ENCODE measurements at regions not wholly inside any gene's neighbourhood (a gene's known extent, or its start where the extent isn't known, plus 50 kb on each side); places are given as distances from the start of the nearest gene placed in this dataset.

DNA sequence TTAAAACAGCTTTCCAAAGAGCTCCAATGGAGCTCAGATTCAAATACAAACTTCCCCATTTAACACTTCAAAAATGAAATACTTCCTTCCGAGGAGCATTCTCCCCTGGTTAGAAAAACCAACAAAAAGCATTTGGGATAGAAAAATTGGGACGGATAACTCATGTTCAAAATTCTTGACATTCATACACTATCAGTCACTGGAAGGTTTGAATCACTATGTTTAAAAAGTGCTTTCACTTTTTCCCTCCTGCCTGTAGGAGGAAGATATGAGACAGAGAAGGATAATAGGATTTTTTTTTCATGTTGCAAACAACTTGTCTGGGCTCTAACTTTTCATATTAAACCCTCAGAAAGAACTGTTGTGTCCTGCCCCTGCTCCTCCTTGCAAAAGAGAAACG is 412.0 kb downstream of the ACTL7B start:
- H3K27ac ChIP-seq (ENCODE audit: low read depth, low read length) = no peak overlapping the region
- no peaks in the 10 kb centered on the region for H3K9me3 ChIP-seq (ENCODE audit: control insufficient read depth, insufficient read depth, low read depth, low read length)
- no peaks in the 10 kb centered on the region for H3K27me3 ChIP-seq (ENCODE audit: control insufficient read depth, insufficient read depth, low read length)
- no peaks in the 10 kb centered on the region for H3K36me3 ChIP-seq (ENCODE audit: control insufficient read depth, insufficient read depth, low read length)
- H3K9ac ChIP-seq (ENCODE audit: low read length) = no peak overlapping the region
- H3K4me3 ChIP-seq (ENCODE audit: low read depth, low read length) = no peak overlapping the region
- no peaks in the 10 kb centered on the region for H3K4me1 ChIP-seq (ENCODE audit: control insufficient read depth, insufficient read depth, low read length)

DNA sequence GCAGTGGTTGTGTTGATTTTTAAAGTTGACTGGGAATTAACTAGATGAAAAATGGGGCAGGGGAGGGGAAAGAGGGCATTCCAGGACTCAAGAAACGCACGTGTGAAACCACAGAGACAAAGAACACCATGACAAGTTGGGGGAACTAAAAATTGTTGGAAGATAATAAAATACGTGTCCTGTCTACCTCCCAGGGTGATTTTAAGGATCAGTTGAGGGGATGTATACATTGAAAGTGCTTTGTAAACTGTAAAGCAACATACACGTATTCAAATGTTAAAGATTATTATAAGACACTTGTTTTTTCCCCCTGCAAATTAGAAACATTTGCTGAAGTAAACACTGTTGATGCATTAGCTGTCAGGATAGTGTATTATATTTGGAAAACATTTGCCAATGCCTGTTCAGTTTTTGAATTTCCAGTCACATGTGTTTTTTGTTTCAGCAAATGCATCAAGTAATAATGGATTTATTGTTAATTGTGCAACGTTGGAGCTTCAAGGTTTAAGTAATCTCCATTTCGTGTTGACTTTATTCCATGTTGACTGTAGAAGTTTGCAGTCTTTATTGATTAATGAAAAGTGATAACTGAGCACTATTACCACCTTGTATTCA is 412.7 kb downstream of the ACTL7B start:
- Histone ChIP-seq H3K27ac (ENCODE audit: low read depth, low read length) (no peak overlapping the region), H3K36me3 (ENCODE audit: control insufficient read depth, insufficient read depth, low read length) (no peaks in the 10 kb centered on the region), H3K4me3 (ENCODE audit: low read depth, low read length) (no peak overlapping the region), H3K9me3 (ENCODE audit: control insufficient read depth, insufficient read depth, low read depth, low read length) (no peaks in the 10 kb centered on the region), H3K27me3 (ENCODE audit: control insufficient read depth, insufficient read depth, low read length) (no peaks in the 10 kb centered on the region), H3K9ac (ENCODE audit: low read length) (no peak overlapping the region), H3K4me1 (ENCODE audit: control insufficient read depth, insufficient read depth, low read length) (no peaks in the 10 kb centered on the region)

DNA sequence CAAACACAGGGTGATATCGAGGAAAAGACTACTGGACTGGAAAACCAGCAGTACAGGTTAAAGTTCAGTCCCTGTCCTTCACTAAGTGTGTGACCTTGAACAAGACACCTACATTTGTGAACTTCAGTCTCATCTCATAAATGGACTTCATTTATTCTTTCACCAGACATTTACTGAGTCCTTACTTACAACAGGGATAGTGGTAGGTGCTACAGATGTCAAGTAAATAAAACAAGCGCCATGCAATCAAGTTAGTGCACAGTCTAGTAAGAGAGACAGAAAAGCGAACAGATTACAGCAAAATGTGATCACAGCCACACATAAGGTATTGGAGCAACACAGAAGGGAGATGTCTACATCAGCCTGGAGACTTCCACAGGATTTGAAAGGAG is 413.2 kb downstream of the ACTL7B start:
- Histone ChIP-seq H3K36me3 (ENCODE audit: control insufficient read depth, insufficient read depth, low read length) (no peaks in the 10 kb centered on the region), H3K9ac (ENCODE audit: low read length) (no peak overlapping the region), H3K27me3 (ENCODE audit: control insufficient read depth, insufficient read depth, low read length) (no peaks in the 10 kb centered on the region), H3K9me3 (ENCODE audit: control insufficient read depth, insufficient read depth, low read depth, low read length) (no peaks in the 10 kb centered on the region), H3K4me3 (ENCODE audit: low read depth, low read length) (no peak overlapping the region), H3K27ac (ENCODE audit: low read depth, low read length) (no peak overlapping the region), H3K4me1 (ENCODE audit: control insufficient read depth, insufficient read depth, low read length) (no peaks in the 10 kb centered on the region)

DNA sequence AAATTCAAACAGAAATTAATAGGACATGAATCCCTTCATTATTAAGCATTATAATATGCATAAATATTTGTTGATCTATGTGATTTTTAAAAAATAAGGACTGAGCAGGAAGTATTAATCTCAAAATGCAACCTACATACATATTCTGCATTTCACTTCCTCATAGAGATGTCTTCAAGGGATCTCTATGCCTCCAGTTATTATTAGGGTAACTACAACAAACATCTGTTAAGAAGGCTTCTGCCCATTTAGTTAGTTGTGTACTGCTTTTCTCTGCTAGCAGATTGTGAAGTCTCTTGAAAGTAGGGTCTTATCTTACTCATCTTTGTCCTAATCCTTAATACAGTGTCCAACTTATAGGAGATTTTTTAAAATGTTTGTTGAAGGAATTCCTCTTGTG is 414.1 kb downstream of the ACTL7B start:
- H3K9ac ChIP-seq (ENCODE audit: low read length) = no peak overlapping the region
- H3K4me3 ChIP-seq (ENCODE audit: low read depth, low read length) = no peak overlapping the region
- no peaks in the 10 kb centered on the region for H3K27me3 ChIP-seq (ENCODE audit: control insufficient read depth, insufficient read depth, low read length)
- no peaks in the 10 kb centered on the region for H3K4me1 ChIP-seq (ENCODE audit: control insufficient read depth, insufficient read depth, low read length)
- no peaks in the 10 kb centered on the region for H3K36me3 ChIP-seq (ENCODE audit: control insufficient read depth, insufficient read depth, low read length)
- no peak overlapping the region for H3K27ac ChIP-seq (ENCODE audit: low read depth, low read length)
- H3K9me3 ChIP-seq (ENCODE audit: control insufficient read depth, insufficient read depth, low read depth, low read length) = no peaks in the 10 kb centered on the region

DNA sequence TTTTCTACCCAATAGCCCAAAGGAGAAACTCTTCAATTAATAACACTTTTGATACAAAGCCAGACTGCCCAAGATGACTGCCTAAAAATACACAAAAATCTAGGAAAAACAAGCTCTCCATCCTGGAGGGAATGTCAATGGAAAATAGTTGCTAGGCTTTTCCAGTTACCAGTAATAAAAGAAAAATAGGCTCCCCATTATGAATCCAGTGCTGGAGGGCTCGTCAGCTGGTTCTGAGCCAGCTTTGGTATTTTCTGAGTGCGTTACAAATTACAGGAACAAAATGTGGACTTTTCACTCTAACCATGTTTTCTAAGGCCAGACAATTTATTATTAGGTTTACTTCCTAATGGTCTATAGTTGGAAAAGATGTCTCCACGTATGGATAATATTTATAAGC is 414.5 kb downstream of the ACTL7B start:
- Histone ChIP-seq H3K9ac (ENCODE audit: low read length) (no peak overlapping the region), H3K36me3 (ENCODE audit: control insufficient read depth, insufficient read depth, low read length) (no peaks in the 10 kb centered on the region), H3K4me3 (ENCODE audit: low read depth, low read length) (no peak overlapping the region), H3K27ac (ENCODE audit: low read depth, low read length) (no peak overlapping the region), H3K27me3 (ENCODE audit: control insufficient read depth, insufficient read depth, low read length) (no peaks in the 10 kb centered on the region), H3K9me3 (ENCODE audit: control insufficient read depth, insufficient read depth, low read depth, low read length) (no peaks in the 10 kb centered on the region), H3K4me1 (ENCODE audit: control insufficient read depth, insufficient read depth, low read length) (no peaks in the 10 kb centered on the region)

DNA sequence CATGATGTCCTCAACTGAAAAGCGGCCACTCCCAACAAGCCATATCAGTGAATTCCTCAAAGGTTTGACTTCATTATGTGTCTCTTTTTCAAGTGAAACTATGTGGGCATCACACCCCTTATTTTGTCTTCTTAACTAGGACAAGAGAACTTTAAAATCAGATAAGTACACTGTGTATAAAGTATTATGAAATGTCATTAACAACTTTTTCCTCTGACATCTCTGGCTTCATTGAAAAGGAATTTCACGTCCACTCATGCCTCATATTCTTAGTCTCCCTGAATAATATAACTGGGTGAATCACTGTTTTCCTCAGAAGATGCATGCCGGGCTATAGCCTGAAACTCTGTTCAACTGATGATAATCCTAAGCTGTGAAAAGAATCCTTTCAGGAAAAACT is 415.8 kb downstream of the ACTL7B start:
- H3K27me3 ChIP-seq (ENCODE audit: control insufficient read depth, insufficient read depth, low read length) = no peaks in the 10 kb centered on the region
- no peaks in the 10 kb centered on the region for H3K9me3 ChIP-seq (ENCODE audit: control insufficient read depth, insufficient read depth, low read depth, low read length)
- no peak overlapping the region for H3K4me3 ChIP-seq (ENCODE audit: low read depth, low read length)
- no peaks in the 10 kb centered on the region for H3K36me3 ChIP-seq (ENCODE audit: control insufficient read depth, insufficient read depth, low read length)
- H3K27ac ChIP-seq (ENCODE audit: low read depth, low read length) = no peak overlapping the region
- no peak overlapping the region for H3K9ac ChIP-seq (ENCODE audit: low read length)
- H3K4me1 ChIP-seq (ENCODE audit: control insufficient read depth, insufficient read depth, low read length) = no peaks in the 10 kb centered on the region

DNA sequence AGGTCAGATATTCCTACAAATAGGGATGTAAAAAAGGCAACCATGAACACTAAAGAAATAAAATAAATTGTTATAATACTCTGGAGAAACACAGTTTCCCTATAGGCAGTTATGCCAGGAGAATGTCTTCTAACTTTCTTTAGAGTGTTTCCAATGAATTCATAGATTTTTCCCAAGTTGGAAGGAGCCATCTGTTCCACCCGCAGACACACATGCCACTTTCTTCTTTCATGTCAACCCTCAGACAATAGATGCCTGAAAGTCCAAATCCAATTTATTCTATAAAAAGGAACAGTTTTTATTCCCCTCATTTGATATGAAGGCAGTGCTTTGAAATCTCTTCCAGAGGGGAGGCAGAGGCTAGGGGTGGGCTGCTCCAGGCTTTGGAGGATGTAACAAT is 418.1 kb downstream of the ACTL7B start:
- H3K9me3 ChIP-seq (ENCODE audit: control insufficient read depth, insufficient read depth, low read depth, low read length) = no peaks in the 10 kb centered on the region
- no peak overlapping the region for H3K4me3 ChIP-seq (ENCODE audit: low read depth, low read length)
- no peaks in the 10 kb centered on the region for H3K4me1 ChIP-seq (ENCODE audit: control insufficient read depth, insufficient read depth, low read length)
- H3K27me3 ChIP-seq (ENCODE audit: control insufficient read depth, insufficient read depth, low read length) = no peaks in the 10 kb centered on the region
- H3K9ac ChIP-seq (ENCODE audit: low read length) = no peak overlapping the region
- no peak overlapping the region for H3K27ac ChIP-seq (ENCODE audit: low read depth, low read length)
- no peaks in the 10 kb centered on the region for H3K36me3 ChIP-seq (ENCODE audit: control insufficient read depth, insufficient read depth, low read length)

DNA sequence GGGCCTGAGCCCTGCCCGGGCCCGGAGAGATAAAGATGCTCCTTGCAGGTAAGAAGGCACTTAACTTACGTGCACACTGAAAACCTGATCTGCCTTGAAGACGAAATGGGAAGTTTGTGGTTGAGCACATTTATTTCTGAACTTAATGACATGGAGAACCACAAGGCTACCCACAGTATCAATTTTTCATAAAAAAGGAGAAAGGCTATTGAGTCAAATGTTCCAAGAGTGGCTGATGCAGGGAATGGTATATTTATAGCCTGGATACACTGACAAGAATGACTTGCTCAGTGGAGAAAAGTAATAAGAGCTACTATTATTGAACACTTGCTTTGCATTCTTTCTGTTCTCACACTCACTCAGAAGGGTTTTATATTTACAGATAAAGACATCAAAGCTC is 419.3 kb downstream of the ACTL7B start:
- no peak overlapping the region for H3K4me3 ChIP-seq (ENCODE audit: low read depth, low read length)
- H3K9ac ChIP-seq (ENCODE audit: low read length) = no peak overlapping the region
- H3K27me3 ChIP-seq (ENCODE audit: control insufficient read depth, insufficient read depth, low read length) = no peaks in the 10 kb centered on the region
- no peak overlapping the region for H3K27ac ChIP-seq (ENCODE audit: low read depth, low read length)
- no peaks in the 10 kb centered on the region for H3K4me1 ChIP-seq (ENCODE audit: control insufficient read depth, insufficient read depth, low read length)
- no peaks in the 10 kb centered on the region for H3K36me3 ChIP-seq (ENCODE audit: control insufficient read depth, insufficient read depth, low read length)
- no peaks in the 10 kb centered on the region for H3K9me3 ChIP-seq (ENCODE audit: control insufficient read depth, insufficient read depth, low read depth, low read length)

DNA sequence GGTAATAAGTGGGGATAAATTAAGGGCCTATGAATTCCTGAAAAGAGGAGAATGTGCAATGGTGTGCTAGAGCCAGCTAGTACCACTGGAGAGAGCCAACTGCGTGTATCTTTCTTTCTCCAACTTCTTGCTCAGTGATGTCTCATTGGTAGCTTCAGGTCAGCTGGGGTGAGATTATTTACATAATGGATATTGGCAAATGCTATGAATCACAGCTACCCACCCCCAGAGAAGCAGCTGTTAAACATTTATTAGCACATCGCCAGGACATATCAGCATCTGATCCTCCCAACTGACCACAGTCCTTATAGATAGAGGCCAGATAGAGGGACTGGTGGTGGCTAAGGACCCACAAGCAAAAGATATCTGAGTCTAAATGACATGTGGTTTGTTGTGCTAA is 421.3 kb downstream of the ACTL7B start:
- no peaks in the 10 kb centered on the region for H3K27me3 ChIP-seq (ENCODE audit: control insufficient read depth, insufficient read depth, low read length)
- no peaks in the 10 kb centered on the region for H3K36me3 ChIP-seq (ENCODE audit: control insufficient read depth, insufficient read depth, low read length)
- no peak overlapping the region for H3K4me3 ChIP-seq (ENCODE audit: low read depth, low read length)
- H3K27ac ChIP-seq (ENCODE audit: low read depth, low read length) = no peak overlapping the region
- no peak overlapping the region for H3K9ac ChIP-seq (ENCODE audit: low read length)
- H3K9me3 ChIP-seq (ENCODE audit: control insufficient read depth, insufficient read depth, low read depth, low read length) = no peaks in the 10 kb centered on the region
- H3K4me1 ChIP-seq (ENCODE audit: control insufficient read depth, insufficient read depth, low read length) = no peaks in the 10 kb centered on the region

DNA sequence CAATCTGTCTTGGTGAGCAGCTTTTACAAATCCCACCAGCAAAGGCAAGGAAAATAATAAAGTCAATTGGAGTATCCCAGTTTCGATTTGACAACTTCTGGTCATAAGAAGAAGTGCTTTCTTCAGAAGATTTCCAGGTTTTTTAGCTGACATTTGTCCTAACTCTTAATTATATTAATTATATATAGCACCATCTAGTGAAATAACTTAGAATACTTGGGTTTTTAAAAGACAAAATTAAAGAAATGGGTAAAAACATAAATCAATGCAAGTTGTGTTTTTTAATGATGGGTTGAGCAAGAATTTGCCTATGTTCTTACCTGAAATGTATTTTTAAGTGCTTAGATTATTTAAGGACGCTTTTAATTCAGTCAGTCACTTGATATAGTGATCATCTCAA is 421.8 kb downstream of the ACTL7B start:
- H3K9me3 ChIP-seq (ENCODE audit: control insufficient read depth, insufficient read depth, low read depth, low read length) = no peaks in the 10 kb centered on the region
- H3K4me3 ChIP-seq (ENCODE audit: low read depth, low read length) = no peak overlapping the region
- no peak overlapping the region for H3K27ac ChIP-seq (ENCODE audit: low read depth, low read length)
- no peaks in the 10 kb centered on the region for H3K4me1 ChIP-seq (ENCODE audit: control insufficient read depth, insufficient read depth, low read length)
- no peak overlapping the region for H3K9ac ChIP-seq (ENCODE audit: low read length)
- H3K27me3 ChIP-seq (ENCODE audit: control insufficient read depth, insufficient read depth, low read length) = no peaks in the 10 kb centered on the region
- H3K36me3 ChIP-seq (ENCODE audit: control insufficient read depth, insufficient read depth, low read length) = no peaks in the 10 kb centered on the region

DNA sequence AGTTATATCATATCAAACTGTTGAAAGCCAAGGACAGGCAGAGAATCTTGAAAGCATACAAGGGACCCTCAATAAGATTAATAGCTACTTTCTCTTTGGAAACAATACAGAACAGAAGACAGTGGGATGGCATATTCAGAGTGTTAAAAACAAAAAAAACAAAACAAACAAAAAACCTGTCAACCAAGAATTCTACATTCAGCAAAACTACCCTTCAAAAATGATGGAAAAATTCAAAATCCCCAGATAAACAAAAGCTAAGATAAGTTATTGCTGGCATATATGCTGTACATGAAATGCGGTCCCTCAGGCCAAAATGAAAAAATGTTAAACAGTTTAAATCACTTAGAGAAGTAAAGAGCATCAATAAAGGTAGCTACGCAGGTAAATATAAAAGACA is 425.1 kb downstream of the ACTL7B start:
- Histone ChIP-seq H3K36me3 (ENCODE audit: control insufficient read depth, insufficient read depth, low read length) (no peaks in the 10 kb centered on the region), H3K4me3 (ENCODE audit: low read depth, low read length) (no peak overlapping the region), H3K9me3 (ENCODE audit: control insufficient read depth, insufficient read depth, low read depth, low read length) (no peaks in the 10 kb centered on the region), H3K27me3 (ENCODE audit: control insufficient read depth, insufficient read depth, low read length) (no peaks in the 10 kb centered on the region), H3K9ac (ENCODE audit: low read length) (no peak overlapping the region), H3K27ac (ENCODE audit: low read depth, low read length) (no peak overlapping the region), H3K4me1 (ENCODE audit: control insufficient read depth, insufficient read depth, low read length) (no peaks in the 10 kb centered on the region)

DNA sequence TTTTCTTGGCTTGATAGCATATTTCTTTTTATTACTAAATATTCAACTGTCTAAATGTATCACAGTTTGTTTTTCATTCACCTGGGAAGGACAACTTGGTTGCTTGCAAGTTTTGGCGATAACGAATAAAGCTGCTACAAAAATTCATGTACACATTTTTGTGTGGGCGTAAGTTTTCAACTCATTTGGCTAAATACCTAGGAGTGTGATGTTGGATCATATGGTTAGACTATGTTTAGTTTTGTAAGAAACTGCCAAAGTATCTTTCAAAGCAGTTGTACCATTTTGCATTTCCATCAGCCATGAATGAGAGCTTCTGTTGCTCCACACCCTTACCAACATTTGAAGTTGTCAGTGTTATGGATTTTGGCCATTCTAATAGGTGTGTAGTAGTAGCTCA is 428.0 kb downstream of the ACTL7B start:
- H3K9me3 ChIP-seq (ENCODE audit: control insufficient read depth, insufficient read depth, low read depth, low read length) = no peaks in the 10 kb centered on the region
- no peak overlapping the region for H3K4me3 ChIP-seq (ENCODE audit: low read depth, low read length)
- H3K36me3 ChIP-seq (ENCODE audit: control insufficient read depth, insufficient read depth, low read length) = no peaks in the 10 kb centered on the region
- H3K27me3 ChIP-seq (ENCODE audit: control insufficient read depth, insufficient read depth, low read length) = no peaks in the 10 kb centered on the region
- H3K27ac ChIP-seq (ENCODE audit: low read depth, low read length) = no peak overlapping the region
- no peaks in the 10 kb centered on the region for H3K4me1 ChIP-seq (ENCODE audit: control insufficient read depth, insufficient read depth, low read length)
- H3K9ac ChIP-seq (ENCODE audit: low read length) = no peak overlapping the region

All from HUES6 (cell line).